GM18858 (cell line): ENCODE measurements at regions not wholly inside any gene's neighbourhood (a gene's known extent, or its start where the extent isn't known, plus 50 kb on each side); places are given as distances from the start of the nearest gene placed in this dataset.
"Not testable (repeated sequence)": the region's sequence is repeated elsewhere in the genome, so short reads cannot be mapped to it uniquely, and the experiment has no call there.

ENCODE experiments used
- ATAC-seq: cut with Tn5 transposase; IDR thresholded peaks from one replicate; pipeline ENCODE4 v1.9.1; 2021; ENCODE audit not compliant: unreplicated experiment

DNA sequence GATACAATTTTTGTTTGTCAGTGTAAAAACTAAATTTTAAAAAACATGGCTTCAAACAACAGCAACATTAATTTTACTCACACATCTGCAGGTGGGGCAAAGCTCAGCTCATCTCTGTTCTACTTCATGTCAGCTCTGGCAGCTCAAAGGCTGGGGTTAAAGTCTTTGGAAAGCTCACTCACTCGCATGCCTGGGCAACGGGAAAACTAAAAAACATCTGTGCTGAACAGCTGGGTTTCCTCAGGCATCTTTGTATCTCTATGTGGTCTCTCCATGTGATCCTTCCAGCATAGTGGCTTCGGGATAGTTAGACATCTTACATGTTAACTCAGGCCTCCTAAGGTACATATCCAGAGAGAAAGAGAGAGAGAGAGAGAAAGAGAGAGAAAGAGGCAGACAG, 499.6 kb downstream of the RFPL4B start:
- ATAC-seq, result no peak

DNA sequence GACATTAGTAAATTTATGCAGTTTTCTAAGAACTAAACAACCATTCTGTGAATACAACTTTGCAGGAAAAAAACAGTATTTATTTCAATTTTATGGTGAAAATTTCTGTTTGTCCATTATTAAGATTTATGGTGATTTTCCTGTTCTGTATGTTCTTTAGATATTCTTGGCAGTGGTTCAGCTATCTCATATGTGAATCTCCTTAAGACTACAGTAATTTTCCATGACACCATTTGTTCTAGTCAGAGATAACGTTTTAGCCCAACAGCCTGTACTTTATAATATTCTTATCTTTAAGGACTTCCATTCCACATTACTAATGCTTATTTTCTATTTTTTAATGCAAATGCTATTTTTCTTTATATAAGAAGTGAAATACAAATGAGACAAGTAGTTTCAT, 504.0 kb downstream of the RFPL4B start:
- ATAC-seq, result no peak

DNA sequence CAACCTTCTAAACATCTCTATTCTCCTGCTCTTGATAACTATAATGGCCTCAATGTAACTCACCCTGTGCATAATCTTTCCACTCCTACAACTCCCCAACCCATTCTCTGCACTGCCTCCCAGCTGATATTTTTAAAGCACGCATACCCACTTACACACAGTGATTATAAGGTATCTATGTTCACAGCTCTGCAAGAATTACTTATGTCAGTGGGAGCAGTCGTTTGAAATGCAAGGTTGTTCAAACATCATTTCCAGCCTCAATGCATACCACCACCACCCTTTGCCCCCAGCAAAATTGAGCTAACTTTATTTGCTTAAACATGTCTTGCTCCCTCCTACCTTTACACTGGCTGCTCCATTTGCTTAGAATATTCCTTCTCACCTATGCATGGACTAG, 506.0 kb downstream of the RFPL4B start:
- no peak for ATAC-seq

DNA sequence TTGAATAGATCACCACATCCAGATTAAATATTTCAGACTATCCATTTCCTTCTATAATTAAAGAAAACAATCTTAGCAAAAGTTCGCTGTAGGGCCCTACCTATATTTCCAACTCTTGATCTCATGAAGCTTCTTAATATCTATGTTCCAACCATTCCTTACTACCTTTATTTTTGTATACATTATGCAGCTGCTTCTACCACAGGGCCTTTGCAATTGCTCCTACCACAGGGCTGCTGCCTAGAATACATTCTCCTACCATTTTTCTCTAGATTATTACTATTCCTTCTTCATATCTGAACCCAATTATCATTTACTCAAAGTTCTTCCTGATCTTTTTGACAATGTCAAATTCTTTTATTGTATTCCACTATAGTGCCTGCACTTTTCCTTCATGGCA, 516.6 kb downstream of the RFPL4B start:
- no peak for ATAC-seq

DNA sequence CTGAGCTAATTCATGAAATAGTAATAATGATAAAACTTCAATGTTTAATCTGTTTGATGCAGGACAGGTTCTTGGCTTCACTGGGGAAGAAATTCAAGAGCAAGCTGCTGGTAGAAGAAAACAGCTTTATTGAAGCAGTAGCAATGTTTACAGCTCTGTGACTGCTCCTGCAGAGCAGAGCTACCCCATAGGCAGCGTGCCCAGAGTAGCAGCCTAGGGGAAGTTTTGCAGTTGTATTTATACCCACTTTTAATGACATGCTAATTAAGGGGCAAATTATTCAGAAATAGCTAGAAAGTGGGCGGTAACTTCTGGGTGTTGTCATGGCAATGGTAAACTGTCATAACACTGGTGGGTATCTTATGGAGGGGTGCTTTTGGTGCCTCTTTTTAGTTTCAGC, 518.0 kb downstream of the RFPL4B start:
- no peak for ATAC-seq

DNA sequence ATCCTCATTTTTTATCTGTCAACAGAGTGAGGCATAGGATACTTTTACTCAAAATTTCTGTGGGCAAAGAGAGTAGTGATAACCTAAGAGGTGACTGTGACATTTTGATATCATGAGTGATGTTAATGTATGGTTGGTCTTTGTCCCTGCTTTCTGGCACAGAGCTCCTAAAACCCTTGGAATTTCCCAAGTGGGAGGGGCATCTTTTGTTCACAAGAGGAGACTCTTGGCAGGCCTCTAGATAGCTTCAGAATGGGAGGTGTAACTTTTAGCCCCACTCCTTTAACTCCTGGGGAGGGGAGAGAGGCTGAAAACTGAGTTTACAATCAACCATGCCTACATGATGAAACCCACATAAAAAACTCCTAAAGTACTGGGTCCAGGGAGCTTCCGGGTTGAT, 527.8 kb downstream of the RFPL4B start:
- ATAC-seq, result no peak

DNA sequence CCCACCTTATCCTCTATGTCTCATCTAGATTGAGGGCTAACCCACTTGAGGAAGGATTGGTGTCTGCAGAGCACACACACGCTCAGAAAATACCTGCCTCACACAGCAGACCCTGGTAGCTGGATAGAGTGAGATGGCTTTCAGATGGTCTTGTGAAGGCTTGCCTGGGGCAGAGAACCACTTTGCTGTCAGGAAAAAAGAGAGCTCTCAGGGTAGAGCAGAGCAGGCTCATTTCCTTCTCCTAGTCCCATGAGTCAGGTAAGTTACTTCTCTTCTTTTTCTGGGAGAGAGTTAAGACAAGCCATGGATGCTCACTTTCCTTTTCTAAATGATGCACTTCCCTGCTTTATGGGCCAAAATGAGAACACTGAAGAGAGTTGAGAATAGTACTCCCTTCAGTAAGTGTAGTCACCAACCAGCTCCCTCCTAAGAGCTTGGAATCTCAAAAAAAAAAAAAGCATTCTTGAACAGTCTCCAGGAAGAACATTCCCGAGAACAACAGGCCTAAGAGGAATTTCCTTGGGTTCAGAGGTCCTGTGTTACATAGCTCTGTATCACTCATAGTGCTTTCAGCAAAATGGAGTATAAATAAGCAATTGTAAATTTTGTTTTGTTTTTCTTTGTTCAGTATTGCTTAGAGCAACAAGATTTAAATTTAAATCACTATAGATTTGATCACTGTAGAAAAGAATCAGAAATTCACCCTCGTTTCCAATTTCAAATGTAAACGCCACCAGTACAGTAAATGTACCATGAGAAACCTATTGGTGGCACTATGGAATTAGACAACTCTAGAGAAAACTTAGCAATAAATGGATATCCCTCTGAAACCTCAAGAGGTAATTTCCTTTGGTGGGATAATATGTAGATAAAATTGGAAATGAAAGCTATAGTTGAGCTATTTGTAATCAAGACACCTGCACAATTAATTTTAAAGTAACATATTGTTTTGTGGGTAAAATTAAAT, 530.3 kb downstream of the RFPL4B start:
- ATAC-seq, result no peak

DNA sequence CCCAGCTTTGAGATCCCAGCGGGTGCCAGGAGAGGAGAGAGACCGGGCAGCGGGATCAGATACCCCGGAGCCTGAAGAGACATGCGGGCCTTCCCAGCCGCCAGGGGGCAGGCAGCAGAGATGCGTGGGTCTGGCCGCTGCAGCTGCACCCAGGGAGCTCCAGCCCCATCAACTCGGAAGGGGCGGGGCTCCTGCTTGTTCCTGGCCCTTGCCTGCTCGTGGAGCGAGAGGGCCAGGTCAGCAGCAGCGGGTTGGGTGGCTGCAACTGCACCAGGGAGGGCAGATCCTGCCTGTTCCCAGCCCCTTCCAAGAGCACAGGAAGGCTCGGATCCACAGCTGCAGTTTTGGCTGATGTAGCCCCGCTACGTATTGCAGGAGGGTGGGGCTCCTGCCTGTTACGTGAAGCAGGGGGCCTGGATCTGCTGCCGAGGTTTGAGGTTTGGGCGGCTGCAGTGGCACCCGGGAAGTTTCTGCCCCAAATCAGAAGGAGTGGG, 532.8 kb downstream of the RFPL4B start:
- no peak for ATAC-seq

DNA sequence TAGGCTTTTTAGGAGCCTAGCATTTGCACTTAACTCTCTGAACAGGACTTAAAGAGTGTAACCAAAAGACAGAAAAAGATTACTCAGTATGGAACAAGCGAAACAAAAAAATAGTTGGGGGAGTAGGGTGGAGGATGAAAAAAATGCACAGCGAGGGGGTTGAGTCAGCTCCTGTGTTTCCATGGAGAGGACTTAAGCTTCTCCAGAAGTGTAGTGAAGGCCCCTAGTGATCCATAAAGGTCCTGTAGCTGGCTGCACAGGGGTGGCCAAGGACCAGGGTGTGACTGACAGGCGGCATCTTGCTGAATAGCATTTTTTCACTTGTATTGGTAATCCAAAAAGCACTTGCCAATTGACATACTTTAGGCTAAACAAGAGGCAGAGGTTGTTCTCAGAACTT, 533.9 kb downstream of the RFPL4B start:
- no peak for ATAC-seq

DNA sequence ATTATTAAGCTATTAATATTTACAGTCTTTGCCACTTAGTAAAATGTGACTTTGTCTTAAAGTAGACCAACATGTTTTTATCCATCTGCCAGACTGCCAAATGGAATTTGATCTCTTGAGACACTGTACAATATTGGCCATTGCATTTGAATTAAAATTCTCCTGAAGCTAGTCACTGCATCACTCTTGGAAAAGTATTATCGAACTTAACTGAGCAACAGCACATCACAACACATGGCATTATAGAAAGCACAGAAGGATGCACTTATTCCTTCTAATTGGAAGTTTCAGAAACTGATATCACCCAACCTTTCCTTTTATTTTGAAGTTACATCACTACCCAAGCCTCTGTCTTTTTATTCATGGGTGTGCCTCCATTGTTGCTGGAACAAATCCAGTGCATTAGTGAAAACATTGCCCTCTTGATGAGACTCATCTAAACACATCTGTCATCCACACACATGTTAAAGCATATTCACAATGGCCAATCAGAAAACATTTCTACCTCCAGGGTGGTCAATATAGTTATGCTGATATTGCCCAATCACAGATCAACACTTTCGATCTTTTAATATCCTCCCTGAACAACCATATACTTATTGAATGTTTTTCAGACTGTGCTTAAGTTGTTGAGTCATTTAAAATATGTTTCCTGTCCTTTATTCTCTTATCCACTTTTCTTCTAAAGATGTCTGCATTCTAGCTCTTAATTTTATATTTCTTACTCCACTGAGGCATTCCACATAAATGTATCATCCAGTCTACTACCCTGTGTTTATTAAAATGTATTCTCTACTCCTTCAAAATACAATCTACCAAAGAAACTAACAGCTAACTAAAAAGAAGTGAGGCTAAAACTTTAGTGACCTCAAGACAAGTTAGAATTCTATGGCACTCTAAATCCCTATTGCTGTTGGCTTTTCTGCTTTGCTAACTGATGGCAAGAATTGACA, 535.0 kb downstream of the RFPL4B start:
- no peak for ATAC-seq

DNA sequence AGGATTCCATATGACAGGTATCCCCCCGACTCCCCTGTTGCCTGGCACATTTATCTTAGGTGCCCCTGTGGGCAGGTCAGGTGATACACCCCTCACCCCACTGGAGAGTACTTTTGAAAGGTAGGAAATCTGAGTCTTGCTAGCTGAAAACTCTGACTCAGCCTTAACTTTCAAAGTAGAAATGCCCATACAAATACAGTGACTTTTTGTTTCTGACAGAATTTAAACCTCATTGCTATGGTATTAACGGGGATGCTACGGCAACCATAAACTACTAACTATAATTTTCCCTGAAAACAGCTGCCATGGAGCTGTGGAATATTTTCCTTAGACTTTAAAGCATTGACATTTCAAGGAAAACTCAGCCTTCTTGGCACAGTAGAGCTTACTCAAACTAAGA, 536.0 kb downstream of the RFPL4B start:
- no peak for ATAC-seq

DNA sequence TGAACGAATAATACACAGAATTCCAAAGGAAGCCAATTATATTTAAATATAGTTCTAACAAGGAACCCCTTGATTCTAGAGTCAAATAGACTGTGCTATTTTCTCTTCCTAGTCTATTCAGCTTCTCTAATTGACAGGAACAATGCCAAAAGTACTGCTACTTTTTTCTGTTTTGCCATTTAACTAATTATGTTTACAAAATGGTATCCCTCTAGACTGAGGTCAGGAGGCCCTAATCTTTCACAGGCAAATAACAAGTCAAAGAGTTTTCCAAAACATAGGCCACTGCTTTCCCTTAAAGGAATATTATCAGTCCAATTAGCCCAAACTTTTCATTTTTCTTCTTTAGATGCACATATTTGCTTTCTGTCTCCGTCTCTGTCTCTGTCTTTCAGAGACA, 539.3 kb downstream of the RFPL4B start:
- no peak for ATAC-seq

DNA sequence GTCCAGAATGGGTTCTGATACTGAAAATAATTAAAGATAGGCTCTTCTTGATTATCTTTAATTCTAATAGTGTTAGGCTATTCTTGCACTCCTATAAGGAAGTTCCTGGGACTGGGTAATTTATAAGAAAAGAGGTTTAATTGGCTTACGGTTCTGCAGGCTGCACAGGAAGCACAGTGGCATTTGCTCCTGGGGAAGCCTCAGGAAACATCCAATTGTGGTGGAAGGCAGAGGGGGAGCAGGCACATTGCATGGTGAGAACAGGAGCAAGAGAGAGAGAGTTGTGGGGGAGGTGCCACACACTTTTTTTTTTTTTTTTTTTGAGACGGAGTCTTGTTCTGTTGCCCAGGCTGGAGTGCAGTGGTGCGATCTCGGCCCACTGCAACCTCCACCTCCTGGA, 540.3 kb downstream of the RFPL4B start:
- not testable (repeated sequence) for ATAC-seq

DNA sequence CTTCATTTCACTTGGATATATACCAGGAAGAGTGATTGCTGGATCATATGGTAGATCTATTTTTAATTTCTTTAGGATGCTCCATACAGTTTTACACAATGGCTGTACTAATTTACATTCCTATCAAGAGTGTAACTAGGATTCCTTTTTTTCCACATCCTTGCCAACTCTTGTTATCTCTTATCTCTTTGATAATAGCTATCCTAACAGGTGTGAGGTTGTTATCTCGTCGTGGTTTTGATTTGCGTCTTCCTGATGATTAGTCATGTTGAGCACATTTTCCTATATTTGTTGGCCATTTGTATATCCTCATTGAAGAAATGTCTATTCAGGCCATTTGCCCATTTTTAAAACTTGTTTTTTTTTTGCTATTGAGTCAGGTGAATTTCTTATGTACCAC, 552.4 kb downstream of the RFPL4B start:
- ATAC-seq, result no peak

DNA sequence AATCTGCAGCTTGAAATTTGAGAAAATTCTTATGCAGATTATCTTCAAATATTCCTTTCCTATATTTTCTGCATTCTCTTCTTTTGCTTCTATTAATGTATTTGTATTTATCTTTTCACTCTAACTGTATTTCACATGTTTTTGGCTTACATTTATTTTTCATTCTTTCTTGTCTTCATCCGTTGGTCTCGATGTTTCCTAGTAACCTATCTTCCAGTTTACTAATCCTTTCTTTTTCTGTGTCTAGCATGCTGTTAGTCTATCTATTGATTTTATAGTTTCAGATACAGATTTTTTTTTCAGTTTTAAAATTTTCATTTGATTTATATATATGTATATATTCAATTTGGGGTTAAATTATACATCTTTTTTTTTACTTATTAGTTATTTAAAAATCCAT, 556.2 kb downstream of the RFPL4B start:
- no peak for ATAC-seq

DNA sequence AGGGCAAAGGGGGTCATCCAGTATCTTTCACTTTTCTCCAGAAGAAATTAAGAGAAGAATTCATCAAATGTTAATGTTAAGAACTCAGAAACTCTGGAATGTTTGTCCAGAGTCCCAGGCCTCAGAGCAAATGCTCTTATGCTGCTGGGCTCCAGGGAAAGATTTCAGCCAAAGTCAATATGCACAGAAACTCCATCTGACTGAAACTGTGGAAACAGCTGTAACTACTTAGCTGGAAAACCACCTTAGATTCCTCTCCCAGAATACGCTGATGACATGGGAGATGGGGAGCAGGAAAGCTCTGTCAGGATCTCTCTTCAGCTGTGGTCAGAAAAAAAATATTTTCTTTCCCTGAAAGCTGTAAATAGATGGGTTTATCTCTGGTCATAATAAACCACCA, 559.6 kb downstream of the RFPL4B start:
- ATAC-seq, result no peak

DNA sequence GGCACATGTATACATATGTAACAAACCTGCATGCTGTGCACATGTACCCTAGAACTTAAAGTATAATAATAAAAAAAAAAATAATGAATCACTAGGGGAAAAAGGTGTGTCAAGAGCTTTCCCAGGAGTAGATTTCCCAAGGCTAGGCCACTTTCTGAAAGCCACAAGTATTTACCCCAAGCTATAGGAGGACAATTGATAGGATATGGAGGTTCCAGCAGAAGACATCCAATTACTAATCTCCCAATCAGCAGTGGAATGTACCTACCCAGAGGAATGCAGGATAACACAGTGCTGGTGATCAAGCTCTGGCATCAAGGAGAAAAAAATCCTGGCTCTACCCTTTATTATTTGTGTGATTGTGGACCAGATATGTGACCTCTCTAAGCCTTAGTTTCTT, 562.7 kb downstream of the RFPL4B start:
- ATAC-seq, result no peak

DNA sequence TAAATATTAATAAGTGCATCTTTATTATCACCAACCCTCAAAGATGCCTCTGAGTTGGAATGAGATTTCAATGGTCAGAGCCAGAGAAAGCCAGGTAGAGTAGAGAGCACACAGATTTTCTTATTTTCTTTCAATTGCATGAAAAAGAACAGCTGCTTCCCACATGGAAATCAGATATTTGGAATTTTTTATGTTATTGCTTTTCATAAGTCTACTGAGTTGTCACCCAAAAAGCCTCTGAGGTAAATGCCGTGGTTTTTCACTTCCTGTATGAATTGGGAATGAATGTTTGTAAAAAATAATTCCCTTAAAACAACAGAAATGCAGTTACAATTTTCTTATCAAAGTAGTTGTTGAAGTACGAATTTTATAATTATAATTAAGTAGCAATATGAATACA, 563.1 kb downstream of the RFPL4B start:
- no peak for ATAC-seq

DNA sequence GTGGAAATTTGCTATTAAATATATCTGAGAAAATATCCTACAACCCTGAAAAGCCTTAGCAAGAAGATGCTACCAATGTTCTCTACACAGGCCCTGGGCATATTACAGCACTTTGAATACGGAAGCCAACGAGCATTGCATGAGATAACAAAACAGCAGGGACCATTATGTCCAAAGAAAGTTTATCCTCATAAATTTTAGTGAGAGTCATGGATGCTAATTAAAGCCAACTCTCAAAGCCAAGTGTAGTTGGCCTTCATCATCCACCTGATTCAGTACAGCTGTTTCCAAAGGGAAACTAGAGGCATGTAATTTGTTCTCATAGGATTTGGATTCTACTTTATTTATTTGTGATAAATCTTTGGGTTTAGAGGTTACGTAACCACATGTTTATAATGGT, 564.8 kb downstream of the RFPL4B start:
- ATAC-seq, result no peak

DNA sequence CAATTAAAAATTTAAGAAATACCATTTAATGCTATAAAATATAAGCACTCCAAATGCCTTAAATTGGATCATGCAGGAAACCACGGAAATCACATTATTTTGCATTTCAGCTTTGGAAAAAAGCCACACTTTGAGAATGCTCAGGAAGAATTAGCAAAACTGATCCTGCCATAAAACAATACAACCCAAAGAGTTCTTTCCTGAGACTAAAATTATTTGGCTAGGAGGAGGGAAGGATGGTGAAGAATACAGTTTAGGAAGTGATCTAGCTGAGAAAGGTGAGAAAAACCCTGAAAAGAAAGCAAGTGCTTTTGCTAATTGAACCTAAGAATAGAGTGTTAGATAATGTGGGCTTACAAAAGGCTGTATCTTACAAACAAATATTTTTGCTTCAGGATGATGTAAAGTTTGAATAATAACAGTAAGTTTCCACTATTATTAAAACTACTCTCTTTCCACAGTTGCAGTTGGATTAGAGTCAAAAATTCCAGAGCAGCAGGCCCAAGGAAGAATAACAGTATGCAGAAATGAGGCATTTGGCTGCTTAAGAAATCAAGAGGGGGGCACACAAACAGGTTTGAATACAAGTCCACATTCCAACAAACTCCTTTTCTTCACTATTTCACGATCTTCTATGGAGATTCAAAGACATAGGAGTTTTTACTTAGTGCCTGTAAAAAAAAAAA, 565.4 kb downstream of the RFPL4B start:
- ATAC-seq, result no peak

DNA sequence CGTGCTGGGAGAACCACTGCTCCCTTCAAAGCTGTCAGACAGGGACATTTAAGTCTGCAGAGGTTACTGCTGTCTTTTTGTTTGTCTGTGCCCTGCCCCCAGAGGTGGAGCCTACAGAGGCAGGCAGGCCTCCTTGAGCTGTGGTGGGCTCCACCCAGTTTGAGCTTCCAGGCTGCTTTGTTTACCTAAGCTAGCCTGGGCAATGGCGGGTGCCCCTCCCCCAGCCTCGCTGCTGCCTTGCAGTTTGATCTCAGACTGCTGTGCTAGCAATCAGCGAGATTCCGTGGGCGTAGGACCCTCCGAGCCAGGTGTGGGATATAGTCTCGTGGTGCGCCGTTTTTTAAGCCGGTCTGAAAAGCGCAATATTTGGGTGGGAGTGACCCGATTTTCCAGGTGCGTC, 572.6 kb downstream of the RFPL4B start:
- not testable (repeated sequence) for ATAC-seq
